ENCODE measurements at regions not wholly inside any gene's neighbourhood (a gene's known extent, or its start where the extent isn't known, plus 50 kb on each side); places are given as distances from the start of the nearest gene placed in this dataset.

GRCh38 chr20:40519918-40520317 is 169.1 kb downstream of the MAFB start:
- Histone ChIP-seq H3K27ac (no peak overlapping the region), H3K27me3 (no peaks in the 10 kb centered on the region), H3K9me3 (peaks cover 0 to 16% (median 0%) of the 10 kb centered on the region in 3 donors), H3K4me1 (no peaks in the 10 kb centered on the region), H3K36me3 (no peaks in the 10 kb centered on the region), H3K4me3 (no peak overlapping the region)
- ATAC-seq = no peak
- TF ChIP-seq POLR2A (IDR thresholded peaks at IDR 0.05) (no peak), POLR2AphosphoS5 (IDR thresholded peaks at IDR 0.05) (no peak), CTCF (IDR thresholded peaks at IDR 0.05) (no peak), EP300 (IDR thresholded peaks at IDR 0.05) (no peak)
- WGBS, 2 donors (ENCODE audit: low coverage in 1 of 2) = 50 to 71% methylated on average over 1 to 2 of the region's 3 CpGs

- Histone ChIP-seq H3K9me3 (no peaks in the 10 kb centered on the region), H3K27ac (no peak overlapping the region), H3K4me1 (no peaks in the 10 kb centered on the region), H3K4me3 (no peak overlapping the region), H3K36me3 (no peaks in the 10 kb centered on the region), H3K27me3 (no peaks in the 10 kb centered on the region)
- WGBS, 2 donors (ENCODE audit: low coverage in 1 of 2) = 67 to 80% methylated on average over 4 of the region's 4 CpGs
- ATAC-seq = no peak
- TF ChIP-seq POLR2AphosphoS5 (IDR thresholded peaks at IDR 0.05) = no peak
Measured at GRCh38 chr20:40512994-40513393, 176.0 kb downstream of the MAFB start.

- no peaks in the 10 kb centered on the region for H3K27me3 ChIP-seq
- WGBS, 2 donors (ENCODE audit: low coverage in 1 of 2) = 90 to 93% methylated on average over 3 to 4 of the region's 4 CpGs
Measured at GRCh38 chr20:40512591-40512990, 176.4 kb downstream of the MAFB start.

GRCh38 chr20:40511478-40511877 is 177.6 kb downstream of the MAFB start:
- 42 to 80% methylated on average over 1 to 3 of the region's 3 CpGs for WGBS, 2 donors (ENCODE audit: low coverage in 1 of 2)
- Histone ChIP-seq H3K4me3 (no peak overlapping the region), H3K27me3 (no peaks in the 10 kb centered on the region), H3K9me3 (no peaks in the 10 kb centered on the region), H3K4me1 (no peaks in the 10 kb centered on the region), H3K27ac (no peak overlapping the region), H3K36me3 (no peaks in the 10 kb centered on the region)
- TF ChIP-seq POLR2A (IDR thresholded peaks at IDR 0.05) (no peak), CTCF (IDR thresholded peaks at IDR 0.05) (no peak)
- peak; percentile 56 for ATAC-seq

More at GRCh38 chr20:40512591-40512990, 176.4 kb downstream of the MAFB start:
- TF ChIP-seq CTCF (IDR thresholded peaks at IDR 0.05) (no peak), POLR2AphosphoS5 (IDR thresholded peaks at IDR 0.05) (no peak), EP300 (IDR thresholded peaks at IDR 0.05) (no peak), POLR2A (IDR thresholded peaks at IDR 0.05) (no peak)
- Histone ChIP-seq H3K9me3 (no peaks in the 10 kb centered on the region), H3K27ac (no peak overlapping the region), H3K4me1 (no peaks in the 10 kb centered on the region), H3K4me3 (no peak overlapping the region), H3K36me3 (no peaks in the 10 kb centered on the region)
- no peak for ATAC-seq

- H3K27ac ChIP-seq = no peak overlapping the region
- no peaks in the 10 kb centered on the region for H3K4me1 ChIP-seq
- TF ChIP-seq POLR2AphosphoS5 (IDR thresholded peaks at IDR 0.05) (no peak), POLR2A (IDR thresholded peaks at IDR 0.05) (no peak), CTCF (IDR thresholded peaks at IDR 0.05) (no peak), EP300 (IDR thresholded peaks at IDR 0.05) (no peak)
- H3K36me3 ChIP-seq = no peaks in the 10 kb centered on the region
- no peak for ATAC-seq
- H3K27me3 ChIP-seq = no peaks in the 10 kb centered on the region
- H3K9me3 ChIP-seq = no peaks in the 10 kb centered on the region
- no peak overlapping the region for H3K4me3 ChIP-seq
- WGBS, 2 donors (ENCODE audit: low coverage in 1 of 2) = 67 to 90% methylated on average over 1 to 2 of the region's 3 CpGs
Measured at GRCh38 chr20:40510622-40511021, 178.4 kb downstream of the MAFB start.

GRCh38 chr20:40508821-40509220 is 180.2 kb downstream of the MAFB start:
- Histone ChIP-seq H3K27me3 (no peaks in the 10 kb centered on the region), H3K4me1 (no peaks in the 10 kb centered on the region), H3K27ac (no peak overlapping the region), H3K36me3 (no peaks in the 10 kb centered on the region), H3K9me3 (no peaks in the 10 kb centered on the region), H3K4me3 (no peak overlapping the region)
- no peak for ATAC-seq
- no peak for TF ChIP-seq POLR2AphosphoS5 (IDR thresholded peaks at IDR 0.05)
